ENCODE measurements at regions not wholly inside any gene's neighbourhood (a gene's known extent, or its start where the extent isn't known, plus 50 kb on each side); places are given as distances from the start of the nearest gene placed in this dataset.

GRCh38 chr1:68324316-68324715, 92.0 kb upstream of the WLS start:
- intact Hi-C loops (cut with micrococcal nuclease): no loop called here
- Mint-ChIP-seq H3K27me3 (no peaks in the 10 kb centered on the region), H3K36me3 (ENCODE audit: low read depth) (no peaks in the 10 kb centered on the region), H3K9me3 (no peaks in the 10 kb centered on the region), H3K27ac (no peak overlapping the region), H3K4me3 (no peak overlapping the region), H3K4me1 (ENCODE audit: low read depth) (peaks cover 6% of the 10 kb centered on the region)

DNA sequence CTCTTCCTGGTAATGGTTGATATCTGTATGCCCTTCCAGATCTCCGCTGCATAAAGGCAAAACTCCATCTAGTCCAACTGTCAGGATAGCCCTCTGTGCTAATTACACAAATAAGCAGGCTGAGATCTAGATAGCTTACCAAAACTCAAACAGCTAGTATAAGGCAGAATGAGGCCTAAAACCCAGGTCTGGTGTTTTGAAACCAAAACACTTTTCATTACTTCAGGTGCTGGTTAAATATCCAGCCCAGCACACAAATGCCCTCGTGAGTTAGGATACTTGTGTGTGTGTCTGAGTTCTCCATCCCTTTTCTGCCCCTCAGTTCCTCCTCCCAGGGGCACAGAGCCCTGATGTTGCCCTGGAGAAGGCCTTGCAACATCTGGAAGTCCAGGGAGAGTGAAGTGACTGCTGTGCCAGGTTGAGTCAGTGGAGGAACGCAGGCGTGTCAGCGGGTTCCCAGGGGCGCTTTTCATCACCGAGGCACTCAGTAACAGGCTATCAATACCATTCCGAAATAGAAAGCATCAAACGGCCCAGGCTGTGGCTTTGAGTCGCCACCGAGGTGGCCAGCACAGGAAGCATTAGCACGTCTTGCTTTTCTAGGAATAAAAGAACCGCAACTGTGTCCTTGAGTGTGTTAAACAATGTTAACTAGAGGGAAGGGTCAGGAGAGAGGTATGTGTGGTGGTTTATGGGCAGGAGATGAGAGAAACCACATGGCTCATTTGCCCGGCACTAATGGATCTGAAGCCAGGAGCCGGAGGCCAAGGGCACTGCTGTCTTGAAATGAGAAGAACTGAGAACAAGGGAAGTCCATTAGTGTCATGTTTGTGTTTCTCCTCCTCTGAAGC, 90.7 kb upstream of the WLS start:
- H3K9me3 Mint-ChIP-seq: no peaks in the 10 kb centered on the region
- no peak overlapping the region for H3K27ac Mint-ChIP-seq
- no peak overlapping the region for H3K4me3 Mint-ChIP-seq
- intact Hi-C loops (cut with micrococcal nuclease): no loop called here
- H3K4me1 Mint-ChIP-seq (ENCODE audit: low read depth): peaks cover 6% of the 10 kb centered on the region
- H3K36me3 Mint-ChIP-seq (ENCODE audit: low read depth): no peaks in the 10 kb centered on the region
- no peaks in the 10 kb centered on the region for H3K27me3 Mint-ChIP-seq

DNA sequence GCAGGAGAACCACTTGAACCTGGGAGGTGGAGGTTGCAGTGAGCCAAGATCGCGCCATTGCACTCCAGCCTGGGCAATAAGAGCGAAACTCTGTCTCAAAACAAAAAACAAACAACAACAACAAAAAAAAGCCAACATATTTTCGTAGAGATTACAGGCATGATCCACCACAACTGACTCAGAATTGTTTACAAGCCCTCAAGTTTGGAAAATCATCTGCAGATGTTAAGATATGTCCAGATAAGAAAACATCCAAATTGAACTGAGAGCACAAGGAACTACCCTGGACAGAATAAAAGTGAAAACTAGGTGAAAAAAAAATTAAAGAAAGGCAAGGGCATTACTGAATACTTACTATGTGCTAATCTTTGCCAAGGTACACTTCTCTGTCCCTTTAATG, 89.8 kb upstream of the WLS start:
- peaks cover 4% of the 10 kb centered on the region for H3K9me3 Mint-ChIP-seq
- no peak overlapping the region for H3K4me3 Mint-ChIP-seq
- no peaks in the 10 kb centered on the region for H3K36me3 Mint-ChIP-seq (ENCODE audit: low read depth)
- H3K27me3 Mint-ChIP-seq: no peaks in the 10 kb centered on the region
- intact Hi-C loops (cut with micrococcal nuclease): no loop called here
- no peak overlapping the region for H3K27ac Mint-ChIP-seq
- H3K4me1 Mint-ChIP-seq (ENCODE audit: low read depth): peaks cover 6% of the 10 kb centered on the region

- Mint-ChIP-seq H3K9me3 (peaks cover 6% of the 10 kb centered on the region), H3K36me3 (ENCODE audit: low read depth) (no peaks in the 10 kb centered on the region), H3K27me3 (no peaks in the 10 kb centered on the region), H3K27ac (no peak overlapping the region), H3K4me3 (no peak overlapping the region), H3K4me1 (ENCODE audit: low read depth) (peaks cover 1% of the 10 kb centered on the region)
- intact Hi-C loops (cut with micrococcal nuclease): no loop called here
Observed at GRCh38 chr1:68321084-68321685, 88.9 kb upstream of the WLS start.

DNA sequence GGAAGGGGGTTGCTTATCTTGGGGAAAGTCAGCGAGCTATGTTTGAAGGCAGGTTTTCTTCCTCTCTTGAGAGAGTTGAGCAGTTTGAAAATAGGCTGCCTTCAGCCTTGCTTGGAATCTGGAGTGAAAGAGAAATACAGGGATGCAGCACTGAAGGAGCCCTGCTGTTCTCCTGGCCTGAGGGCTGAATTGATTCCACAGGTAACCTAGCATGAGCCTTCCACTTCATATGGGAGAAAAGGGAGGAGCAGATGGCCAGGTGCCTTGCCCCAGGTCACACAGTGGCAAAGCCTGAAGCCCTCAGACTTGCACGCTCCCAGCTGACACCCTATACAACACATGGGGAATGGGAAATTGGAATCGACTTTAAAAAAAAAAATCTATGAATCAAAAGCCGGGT, 88.0 kb upstream of the WLS start:
- intact Hi-C loops (cut with micrococcal nuclease): no loop called here
- no peak overlapping the region for H3K4me3 Mint-ChIP-seq
- H3K4me1 Mint-ChIP-seq (ENCODE audit: low read depth): no peaks in the 10 kb centered on the region
- H3K27ac Mint-ChIP-seq: no peak overlapping the region
- no peaks in the 10 kb centered on the region for H3K27me3 Mint-ChIP-seq
- H3K9me3 Mint-ChIP-seq: peaks cover 6% of the 10 kb centered on the region
- H3K36me3 Mint-ChIP-seq (ENCODE audit: low read depth): no peaks in the 10 kb centered on the region

DNA sequence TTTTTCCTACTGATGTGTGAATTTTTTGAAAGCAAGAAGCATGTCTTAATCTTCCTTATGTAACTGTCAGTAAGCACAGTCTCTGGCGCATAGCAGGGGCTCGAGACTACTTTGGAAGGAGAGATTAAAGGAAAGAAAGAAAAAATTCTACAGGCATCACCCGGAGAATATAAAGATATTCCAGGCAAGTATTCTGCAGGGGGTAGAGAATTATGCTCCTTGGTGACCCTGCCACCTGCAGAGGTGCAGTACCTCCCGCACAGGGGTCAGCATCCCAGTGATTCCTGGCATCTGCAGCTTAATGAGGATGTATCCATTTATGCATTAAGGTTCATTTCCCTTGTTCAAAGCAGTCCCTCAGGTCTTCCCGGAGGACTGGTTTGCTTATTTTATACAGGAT, 87.6 kb upstream of the WLS start:
- no peaks in the 10 kb centered on the region for H3K4me1 Mint-ChIP-seq (ENCODE audit: low read depth)
- H3K36me3 Mint-ChIP-seq (ENCODE audit: low read depth): no peaks in the 10 kb centered on the region
- intact Hi-C loops (cut with micrococcal nuclease): no loop called here
- no peaks in the 10 kb centered on the region for H3K27me3 Mint-ChIP-seq
- H3K27ac Mint-ChIP-seq: no peak overlapping the region
- H3K4me3 Mint-ChIP-seq: no peak overlapping the region
- H3K9me3 Mint-ChIP-seq: peaks cover 6% of the 10 kb centered on the region

- Mint-ChIP-seq H3K36me3 (ENCODE audit: low read depth) (no peaks in the 10 kb centered on the region), H3K27ac (no peak overlapping the region), H3K4me1 (ENCODE audit: low read depth) (no peaks in the 10 kb centered on the region), H3K9me3 (peaks cover 6% of the 10 kb centered on the region), H3K27me3 (no peaks in the 10 kb centered on the region), H3K4me3 (no peak overlapping the region)
- intact Hi-C loops (cut with micrococcal nuclease): no loop called here
Observed at GRCh38 chr1:68317543-68317942, 85.2 kb upstream of the WLS start.

DNA sequence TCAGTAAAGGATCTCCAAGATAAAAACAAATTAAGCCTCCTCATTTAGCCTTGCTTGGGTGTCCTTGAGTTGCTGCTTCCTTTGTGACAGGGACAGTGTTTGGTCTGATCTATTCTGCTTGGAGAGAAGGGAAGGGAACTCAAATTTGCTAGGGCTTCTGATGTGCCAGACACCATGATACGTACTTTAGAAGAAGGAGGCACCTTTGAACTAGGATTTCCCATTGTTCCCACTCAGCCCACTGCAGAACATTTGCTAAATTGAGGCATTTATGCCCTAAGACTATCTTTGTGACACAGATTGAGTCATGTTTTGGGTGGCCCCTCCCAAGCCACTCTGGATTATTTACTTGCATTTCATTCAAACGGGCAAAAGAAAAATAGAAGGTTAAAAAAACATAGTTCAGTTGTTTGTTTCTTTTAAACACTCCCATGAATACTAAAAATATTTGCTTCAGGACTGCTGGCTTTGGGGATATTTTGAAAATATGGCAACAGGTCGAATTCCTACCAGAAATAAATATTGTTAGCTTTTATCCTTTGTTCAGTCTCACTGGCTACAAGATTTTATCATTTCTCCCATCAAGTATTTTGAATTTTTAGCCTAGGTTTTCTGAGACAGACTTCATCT, 81.9 kb upstream of the WLS start:
- intact Hi-C loops (cut with micrococcal nuclease): no loop called here
- Mint-ChIP-seq H3K4me1 (ENCODE audit: low read depth) (no peaks in the 10 kb centered on the region), H3K9me3 (peaks cover 6% of the 10 kb centered on the region), H3K27me3 (no peaks in the 10 kb centered on the region), H3K27ac (no peak overlapping the region), H3K4me3 (no peak overlapping the region), H3K36me3 (ENCODE audit: low read depth) (no peaks in the 10 kb centered on the region)

DNA sequence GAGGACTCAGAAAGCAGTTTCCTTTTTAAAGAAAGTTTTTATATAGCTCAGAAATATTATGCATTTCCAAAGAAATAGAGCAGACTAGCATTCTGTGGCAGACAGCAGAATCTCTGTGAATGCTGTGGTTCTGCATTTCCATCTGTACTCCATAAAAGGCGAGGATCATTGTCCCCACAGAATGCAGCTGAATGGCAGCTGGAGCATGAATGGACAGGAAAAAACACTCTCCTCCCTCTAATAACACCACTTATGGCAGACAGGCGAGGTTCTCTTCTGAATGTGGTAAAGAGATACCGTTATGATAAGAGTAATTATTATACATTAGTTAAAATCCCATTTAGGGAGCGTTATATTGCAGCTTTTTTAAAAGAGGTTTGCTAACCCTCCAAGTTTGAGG, 81.4 kb upstream of the WLS start:
- peaks cover 6% of the 10 kb centered on the region for H3K9me3 Mint-ChIP-seq
- H3K27ac Mint-ChIP-seq: no peak overlapping the region
- no peaks in the 10 kb centered on the region for H3K36me3 Mint-ChIP-seq (ENCODE audit: low read depth)
- H3K4me3 Mint-ChIP-seq: no peak overlapping the region
- H3K4me1 Mint-ChIP-seq (ENCODE audit: low read depth): no peaks in the 10 kb centered on the region
- H3K27me3 Mint-ChIP-seq: no peaks in the 10 kb centered on the region
- intact Hi-C loops (cut with micrococcal nuclease): no loop called here

- Mint-ChIP-seq H3K27me3 (no peaks in the 10 kb centered on the region), H3K4me3 (no peak overlapping the region), H3K9me3 (no peaks in the 10 kb centered on the region), H3K4me1 (ENCODE audit: low read depth) (peaks cover under 1% of the 10 kb centered on the region), H3K27ac (no peak overlapping the region), H3K36me3 (ENCODE audit: low read depth) (no peaks in the 10 kb centered on the region)
- intact Hi-C loops (cut with micrococcal nuclease): no loop called here
Observed at GRCh38 chr1:68308034-68308433, 75.7 kb upstream of the WLS start.

DNA sequence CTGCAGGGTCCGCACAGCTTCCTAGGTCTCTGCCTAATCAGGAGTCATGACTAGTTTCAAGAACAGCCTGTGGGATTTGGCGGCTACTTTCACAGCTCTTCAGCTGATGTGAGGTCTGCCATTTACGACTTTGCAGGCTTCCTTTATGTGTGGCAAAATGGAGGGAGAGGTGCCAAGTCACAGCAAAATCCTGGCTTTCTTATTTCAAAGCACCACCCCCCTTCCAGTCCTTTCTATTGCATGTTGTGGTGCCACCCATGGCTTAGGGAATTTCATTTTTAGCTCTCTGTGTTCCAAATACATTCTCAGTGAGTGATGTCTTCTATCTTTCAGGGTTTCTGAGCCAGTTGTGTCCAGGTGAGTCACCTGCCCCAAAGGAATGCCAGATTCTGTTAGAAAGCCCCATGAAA, 75.1 kb upstream of the WLS start:
- peaks cover 7% of the 10 kb centered on the region for H3K4me1 Mint-ChIP-seq (ENCODE audit: low read depth)
- intact Hi-C loops (cut with micrococcal nuclease): no loop called here
- no peak overlapping the region for H3K4me3 Mint-ChIP-seq
- H3K27me3 Mint-ChIP-seq: no peaks in the 10 kb centered on the region
- no peak overlapping the region for H3K27ac Mint-ChIP-seq
- no peaks in the 10 kb centered on the region for H3K36me3 Mint-ChIP-seq (ENCODE audit: low read depth)
- H3K9me3 Mint-ChIP-seq: no peaks in the 10 kb centered on the region

GRCh38 chr1:68301471-68302001, 69.2 kb upstream of the WLS start:
- H3K4me3 Mint-ChIP-seq: no peak overlapping the region
- intact Hi-C loops (cut with micrococcal nuclease): no loop called here
- H3K4me1 Mint-ChIP-seq (ENCODE audit: low read depth): peaks cover 10% of the 10 kb centered on the region
- H3K36me3 Mint-ChIP-seq (ENCODE audit: low read depth): no peaks in the 10 kb centered on the region
- no peaks in the 10 kb centered on the region for H3K9me3 Mint-ChIP-seq
- H3K27me3 Mint-ChIP-seq: no peaks in the 10 kb centered on the region
- no peak overlapping the region for H3K27ac Mint-ChIP-seq

GRCh38 chr1:68294367-68295066, 62.2 kb upstream of the WLS start:
- no peak overlapping the region for H3K4me3 Mint-ChIP-seq
- H3K36me3 Mint-ChIP-seq (ENCODE audit: low read depth): no peaks in the 10 kb centered on the region
- intact Hi-C loops (cut with micrococcal nuclease): no loop called here
- H3K9me3 Mint-ChIP-seq: no peaks in the 10 kb centered on the region
- no peak overlapping the region for H3K27ac Mint-ChIP-seq
- H3K27me3 Mint-ChIP-seq: peaks cover 2% of the 10 kb centered on the region
- peaks cover 29% of the 10 kb centered on the region for H3K4me1 Mint-ChIP-seq (ENCODE audit: low read depth)
